ENCODE measurements at regions not wholly inside any gene's neighbourhood (a gene's known extent, or its start where the extent isn't known, plus 50 kb on each side); places are given as distances from the start of the nearest gene placed in this dataset.

DNA sequence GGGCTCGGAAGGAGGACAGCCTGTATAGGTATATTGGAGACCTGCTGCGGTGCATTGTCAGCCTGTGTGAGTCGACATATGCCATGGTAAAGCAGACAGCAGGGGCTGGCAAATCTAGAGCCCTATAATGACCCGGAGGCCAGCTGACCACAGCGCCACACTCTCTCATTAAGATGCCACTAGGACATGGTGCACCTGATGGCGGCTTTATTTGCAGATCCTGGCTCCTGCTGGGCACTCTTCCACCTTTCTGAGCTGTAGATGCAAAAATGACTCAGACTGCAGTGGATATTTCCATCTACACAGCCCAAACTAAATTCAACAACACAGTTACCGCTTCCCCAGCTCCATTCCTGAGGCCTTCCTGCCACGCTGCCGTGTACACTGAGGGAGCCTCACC, 389.9 kb downstream of the TNS1 start:
- no peak overlapping the region for H3K4me3 Mint-ChIP-seq
- H3K27ac Mint-ChIP-seq = no peak overlapping the region
- H3K9me3 Mint-ChIP-seq = no peaks in the 10 kb centered on the region
- DNase-seq (ENCODE audit: low spot score) = no peak
- H3K27me3 Mint-ChIP-seq (ENCODE audit: low read depth) = no peaks in the 10 kb centered on the region
- H3K36me3 Mint-ChIP-seq (ENCODE audit: low read depth) = no peaks in the 10 kb centered on the region
- H3K4me1 Mint-ChIP-seq (ENCODE audit: low read depth) = peaks cover 16% of the 10 kb centered on the region

DNA sequence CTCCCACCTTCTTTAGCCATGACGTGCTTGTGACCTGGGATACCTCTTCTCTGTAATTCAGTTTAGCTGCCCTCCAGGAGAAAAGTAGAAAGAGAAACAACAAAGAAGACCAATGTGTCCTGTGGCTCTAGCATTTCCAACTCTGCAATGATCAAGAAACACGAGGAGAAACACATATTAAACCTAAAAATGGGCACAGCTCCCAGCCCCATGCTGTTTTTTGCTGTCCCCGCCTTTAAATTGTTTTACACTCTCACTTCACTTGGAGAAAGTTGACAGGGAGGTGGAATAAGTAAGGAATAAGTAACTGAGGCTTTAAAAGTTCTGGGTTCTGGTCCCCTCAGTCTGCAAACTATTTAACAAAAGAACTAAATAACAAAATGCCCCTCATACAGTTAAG, 390.6 kb downstream of the TNS1 start:
- Mint-ChIP-seq H3K36me3 (ENCODE audit: low read depth) (no peaks in the 10 kb centered on the region), H3K27me3 (ENCODE audit: low read depth) (no peaks in the 10 kb centered on the region), H3K9me3 (no peaks in the 10 kb centered on the region), H3K27ac (no peak overlapping the region), H3K4me1 (ENCODE audit: low read depth) (peaks cover 16% of the 10 kb centered on the region), H3K4me3 (no peak overlapping the region)
- no peak for DNase-seq (ENCODE audit: low spot score)

DNA sequence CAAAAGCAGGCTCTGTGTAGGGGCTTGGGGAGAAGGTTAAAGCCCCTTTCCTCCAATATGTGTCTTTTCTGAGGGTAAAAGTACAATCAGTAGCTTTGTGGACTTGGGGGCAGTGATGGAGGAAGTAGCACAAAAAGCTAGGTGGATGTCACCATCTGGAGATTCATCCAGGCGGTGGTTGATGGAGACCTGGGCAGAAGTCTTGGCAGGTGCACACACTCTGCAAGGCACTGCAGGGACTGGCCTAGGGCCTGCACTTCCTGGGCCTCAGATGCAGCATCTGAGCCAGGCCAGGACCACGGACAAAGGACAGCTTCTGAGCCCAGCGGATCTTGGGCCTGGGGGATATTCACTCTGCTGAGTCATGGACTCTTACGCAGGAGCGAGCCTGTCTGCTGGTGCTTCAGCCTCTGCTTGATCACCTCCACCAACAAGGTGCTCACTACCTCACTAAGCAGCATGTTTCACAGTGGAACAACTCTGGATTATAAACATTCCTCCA, 391.1 kb downstream of the TNS1 start:
- Mint-ChIP-seq H3K36me3 (ENCODE audit: low read depth) (no peaks in the 10 kb centered on the region), H3K27ac (peak overlapping the region; percentile 83), H3K4me3 (no peak overlapping the region), H3K27me3 (ENCODE audit: low read depth) (no peaks in the 10 kb centered on the region), H3K4me1 (ENCODE audit: low read depth) (peaks cover 18% of the 10 kb centered on the region), H3K9me3 (no peaks in the 10 kb centered on the region)
- DNase-seq (ENCODE audit: low spot score) = no peak

DNA sequence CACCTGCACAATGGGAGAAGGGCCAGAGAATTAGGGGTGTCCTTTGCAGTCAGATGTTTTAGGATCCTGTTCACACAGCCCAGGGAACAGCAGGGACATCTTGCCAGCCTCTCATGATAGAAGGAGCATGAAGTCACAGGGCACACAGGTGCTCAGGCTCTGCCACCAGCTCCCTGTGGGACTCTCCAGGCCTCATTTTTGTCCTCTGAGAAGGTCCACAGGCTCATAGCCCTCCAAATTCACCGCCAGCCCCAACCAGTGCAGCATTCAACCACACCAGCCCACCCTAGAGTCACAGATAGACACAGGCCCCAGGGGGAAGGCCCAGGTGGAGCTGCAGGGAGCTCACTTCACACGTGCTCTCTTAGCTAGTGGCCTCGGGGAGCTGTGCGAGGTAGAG, 391.7 kb downstream of the TNS1 start:
- Mint-ChIP-seq H3K27ac (peak overlapping the region; percentile 83), H3K27me3 (ENCODE audit: low read depth) (no peaks in the 10 kb centered on the region), H3K4me3 (peak overlapping the region; percentile 18), H3K4me1 (ENCODE audit: low read depth) (peaks cover 23% of the 10 kb centered on the region), H3K36me3 (ENCODE audit: low read depth) (no peaks in the 10 kb centered on the region), H3K9me3 (no peaks in the 10 kb centered on the region)
- DNase-seq (ENCODE audit: low spot score) = no peak

DNA sequence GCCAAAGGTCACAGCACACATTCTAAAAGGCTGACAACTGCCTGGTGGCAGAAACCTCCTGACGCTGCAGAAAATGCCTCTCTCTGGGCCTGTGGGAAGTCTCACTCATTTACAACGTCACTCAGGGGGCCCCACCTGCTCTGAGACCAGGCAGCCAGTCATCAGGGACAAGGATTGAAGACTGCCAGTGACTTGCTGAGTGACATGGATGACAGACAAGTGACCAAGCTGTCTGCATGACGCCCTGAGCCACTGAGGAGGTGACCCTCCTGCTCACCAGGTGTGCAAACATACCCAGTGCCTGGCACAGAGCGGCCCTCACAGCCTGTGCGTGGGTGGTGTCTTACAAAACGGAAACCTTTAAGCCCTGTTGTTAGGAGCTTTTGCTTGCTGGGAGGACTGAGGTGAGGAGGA, 392.4 kb downstream of the TNS1 start:
- Mint-ChIP-seq H3K27me3 (ENCODE audit: low read depth) (no peaks in the 10 kb centered on the region), H3K27ac (peak overlapping the region; percentile 83), H3K36me3 (ENCODE audit: low read depth) (no peaks in the 10 kb centered on the region), H3K4me1 (ENCODE audit: low read depth) (peaks cover 23% of the 10 kb centered on the region), H3K4me3 (peak overlapping the region; percentile 18), H3K9me3 (no peaks in the 10 kb centered on the region)
- peak; percentile 42 for DNase-seq (ENCODE audit: low spot score)

DNA sequence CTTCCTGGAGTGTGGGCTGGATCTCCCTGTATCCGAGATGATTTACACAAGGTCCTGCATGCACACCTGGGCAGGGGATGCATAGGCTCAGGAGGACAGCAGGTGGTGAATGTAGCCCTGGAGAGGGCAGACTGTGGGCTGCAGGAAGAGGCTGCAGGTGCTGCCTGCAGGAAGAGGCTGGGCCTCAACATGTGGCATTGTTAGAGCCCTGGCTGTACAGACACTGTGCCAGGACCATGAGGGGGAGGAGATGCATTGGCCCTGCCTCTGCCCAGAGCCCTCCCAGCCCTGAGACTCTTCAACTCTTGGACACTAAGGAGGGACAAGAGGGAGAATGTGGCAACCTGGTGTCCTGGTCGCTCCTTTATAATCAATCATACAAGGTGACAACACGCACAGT, 392.8 kb downstream of the TNS1 start:
- no peaks in the 10 kb centered on the region for H3K36me3 Mint-ChIP-seq (ENCODE audit: low read depth)
- peaks cover 1% of the 10 kb centered on the region for H3K27me3 Mint-ChIP-seq (ENCODE audit: low read depth)
- DNase-seq (ENCODE audit: low spot score) = no peak
- no peak overlapping the region for H3K4me3 Mint-ChIP-seq
- H3K4me1 Mint-ChIP-seq (ENCODE audit: low read depth) = peaks cover 23% of the 10 kb centered on the region
- peak overlapping the region; percentile 37 for H3K27ac Mint-ChIP-seq
- no peaks in the 10 kb centered on the region for H3K9me3 Mint-ChIP-seq

DNA sequence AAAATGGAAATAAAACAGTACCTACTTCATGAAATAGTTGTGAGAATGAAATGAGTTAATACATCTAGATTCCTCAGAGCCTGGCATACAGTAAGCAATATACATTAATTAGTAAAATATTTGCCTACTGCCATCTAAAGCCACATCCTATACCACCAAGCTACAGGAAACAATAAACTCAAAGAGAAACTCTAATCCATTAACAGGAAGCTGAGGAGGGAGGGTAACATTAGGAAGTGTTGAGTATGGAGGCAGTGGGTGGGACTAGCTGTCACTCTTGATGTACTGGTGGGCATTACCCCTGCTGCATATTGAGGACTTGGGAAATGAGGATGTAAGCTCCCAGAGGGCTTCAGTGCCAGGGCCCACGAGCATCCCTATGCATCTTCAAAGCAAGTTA, 396.5 kb downstream of the TNS1 start:
- no peaks in the 10 kb centered on the region for H3K36me3 Mint-ChIP-seq (ENCODE audit: low read depth)
- no peak for DNase-seq (ENCODE audit: low spot score)
- no peaks in the 10 kb centered on the region for H3K9me3 Mint-ChIP-seq
- H3K27ac Mint-ChIP-seq = no peak overlapping the region
- H3K4me1 Mint-ChIP-seq (ENCODE audit: low read depth) = peaks cover 21% of the 10 kb centered on the region
- H3K27me3 Mint-ChIP-seq (ENCODE audit: low read depth) = peaks cover 2% of the 10 kb centered on the region
- H3K4me3 Mint-ChIP-seq = no peak overlapping the region

DNA sequence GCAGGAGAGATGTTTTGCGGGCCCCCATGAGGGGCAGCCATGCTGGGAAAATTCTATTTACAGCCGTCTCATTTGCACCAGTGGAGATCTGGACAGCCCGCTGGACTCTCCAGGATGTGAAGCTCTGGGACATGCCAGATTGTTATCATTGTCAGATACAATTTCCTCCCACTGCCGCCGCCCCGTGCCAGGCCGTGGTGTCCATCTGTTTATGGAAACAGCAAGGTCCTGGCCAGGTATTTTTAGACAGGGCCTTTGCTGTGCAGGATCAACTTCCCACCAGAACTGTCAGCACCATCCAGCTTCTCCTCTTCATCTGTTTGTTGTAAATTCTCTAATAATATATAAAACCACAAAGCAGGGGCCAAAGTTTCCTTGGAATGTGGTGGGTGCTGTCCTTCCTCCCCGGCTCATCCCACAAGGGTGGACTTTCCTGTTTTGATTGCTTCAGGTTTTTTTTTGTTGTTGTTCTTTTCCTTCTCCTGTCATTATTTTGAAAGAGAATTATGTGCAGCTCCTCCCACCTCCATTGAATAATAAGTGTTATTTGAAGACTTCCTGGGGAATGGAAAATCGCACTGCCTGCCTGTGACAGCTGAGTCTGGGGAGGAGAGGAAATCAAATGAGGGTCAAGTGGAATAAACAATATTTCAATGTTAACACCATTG, 398.1 kb downstream of the TNS1 start:
- Mint-ChIP-seq H3K27ac (no peak overlapping the region), H3K9me3 (no peaks in the 10 kb centered on the region), H3K4me3 (no peak overlapping the region), H3K4me1 (ENCODE audit: low read depth) (peaks cover 7% of the 10 kb centered on the region), H3K27me3 (ENCODE audit: low read depth) (peaks cover 2% of the 10 kb centered on the region), H3K36me3 (ENCODE audit: low read depth) (no peaks in the 10 kb centered on the region)
- DNase-seq (ENCODE audit: low spot score) = no peak

DNA sequence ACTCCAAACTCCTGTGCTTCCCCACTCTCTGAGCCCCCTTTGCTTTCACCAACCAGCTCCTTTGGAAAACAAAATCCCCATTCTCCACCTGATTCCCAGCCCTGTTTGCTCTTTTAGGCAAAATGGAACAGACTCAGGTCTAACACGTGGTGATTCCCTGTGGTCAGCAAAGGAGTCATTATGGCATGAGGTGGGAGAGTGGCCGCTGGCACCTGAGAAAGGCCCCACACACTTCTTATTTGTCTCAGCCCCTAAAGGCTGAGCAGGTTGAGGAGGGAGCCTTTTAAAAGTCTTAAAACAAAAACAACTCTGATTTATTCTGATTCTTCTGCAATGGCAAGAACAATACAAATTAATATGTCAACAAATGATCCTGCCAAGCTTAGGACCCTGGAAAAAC, 401.2 kb downstream of the TNS1 start:
- no peak overlapping the region for H3K4me3 Mint-ChIP-seq
- no peak overlapping the region for H3K27ac Mint-ChIP-seq
- peaks cover 2% of the 10 kb centered on the region for H3K27me3 Mint-ChIP-seq (ENCODE audit: low read depth)
- no peak for DNase-seq (ENCODE audit: low spot score)
- peaks cover 4% of the 10 kb centered on the region for H3K4me1 Mint-ChIP-seq (ENCODE audit: low read depth)
- H3K9me3 Mint-ChIP-seq = no peaks in the 10 kb centered on the region
- no peaks in the 10 kb centered on the region for H3K36me3 Mint-ChIP-seq (ENCODE audit: low read depth)

DNA sequence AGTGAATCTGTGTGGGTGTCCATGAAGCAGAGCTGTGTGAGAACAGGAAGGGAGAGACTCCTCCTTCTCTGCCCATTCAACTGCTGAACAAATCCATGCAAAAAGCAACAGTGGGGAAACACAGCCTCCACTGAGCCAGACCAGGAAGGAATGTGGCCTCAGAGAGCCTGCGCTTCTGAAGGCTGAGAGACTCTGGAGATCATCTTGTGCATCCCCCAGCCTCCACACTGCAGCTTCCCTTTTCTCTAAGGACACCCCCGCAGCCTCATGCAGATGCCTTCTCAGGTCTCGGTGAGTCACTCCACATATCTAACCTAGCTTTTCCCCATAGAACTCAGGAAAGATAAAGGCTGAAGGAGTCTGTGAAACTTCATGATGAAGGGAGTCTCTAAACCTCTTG, 402.9 kb downstream of the TNS1 start:
- H3K4me1 Mint-ChIP-seq (ENCODE audit: low read depth) = no peaks in the 10 kb centered on the region
- H3K9me3 Mint-ChIP-seq = no peaks in the 10 kb centered on the region
- no peaks in the 10 kb centered on the region for H3K36me3 Mint-ChIP-seq (ENCODE audit: low read depth)
- peaks cover 7% of the 10 kb centered on the region for H3K27me3 Mint-ChIP-seq (ENCODE audit: low read depth)
- H3K4me3 Mint-ChIP-seq = no peak overlapping the region
- H3K27ac Mint-ChIP-seq = no peak overlapping the region
- DNase-seq (ENCODE audit: low spot score) = no peak

DNA sequence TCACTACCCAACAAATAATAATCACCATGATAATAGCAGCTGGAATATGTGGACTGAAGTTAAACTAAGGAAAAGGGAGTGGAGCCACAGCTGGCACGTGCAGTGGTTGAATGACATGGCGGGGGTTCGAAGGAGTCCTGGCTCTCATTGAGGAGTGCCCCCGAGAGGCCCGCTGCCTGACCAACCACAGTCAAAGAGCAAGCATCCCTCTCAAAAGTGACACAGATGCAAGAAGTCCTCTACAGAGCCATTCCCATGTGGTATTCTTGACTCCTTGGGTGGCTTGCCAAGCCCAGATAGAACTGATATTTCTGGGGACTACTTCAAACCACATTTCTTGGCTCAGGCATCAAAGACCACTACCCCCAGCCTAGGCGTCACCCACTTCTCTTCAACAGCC, 405.1 kb downstream of the TNS1 start:
- Mint-ChIP-seq H3K9me3 (no peaks in the 10 kb centered on the region), H3K36me3 (ENCODE audit: low read depth) (no peaks in the 10 kb centered on the region), H3K4me1 (ENCODE audit: low read depth) (no peaks in the 10 kb centered on the region), H3K4me3 (no peak overlapping the region), H3K27ac (no peak overlapping the region), H3K27me3 (ENCODE audit: low read depth) (peaks cover 7% of the 10 kb centered on the region)
- no peak for DNase-seq (ENCODE audit: low spot score)

DNA sequence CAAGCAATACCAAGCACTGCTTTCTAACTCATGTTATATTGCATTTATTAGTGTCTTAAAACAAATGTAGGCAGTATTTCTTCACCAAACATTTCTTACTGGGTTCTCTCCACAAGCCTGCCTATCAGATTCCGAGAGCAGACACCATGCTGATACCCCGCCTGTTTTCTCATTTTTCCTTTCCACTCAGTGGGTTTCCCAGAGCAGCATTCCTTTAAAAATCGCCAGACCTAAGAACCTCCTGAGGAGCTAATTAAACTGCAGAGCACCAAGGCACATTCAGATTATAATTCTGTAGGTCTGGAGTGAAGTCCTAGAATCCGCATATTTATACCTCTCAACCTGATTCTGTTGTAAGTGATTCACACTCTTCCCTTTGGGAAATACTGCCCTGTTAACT, 405.6 kb downstream of the TNS1 start:
- no peak for DNase-seq (ENCODE audit: low spot score)
- H3K4me1 Mint-ChIP-seq (ENCODE audit: low read depth) = no peaks in the 10 kb centered on the region
- no peaks in the 10 kb centered on the region for H3K36me3 Mint-ChIP-seq (ENCODE audit: low read depth)
- H3K27me3 Mint-ChIP-seq (ENCODE audit: low read depth) = peaks cover 7% of the 10 kb centered on the region
- H3K9me3 Mint-ChIP-seq = no peaks in the 10 kb centered on the region
- H3K27ac Mint-ChIP-seq = no peak overlapping the region
- no peak overlapping the region for H3K4me3 Mint-ChIP-seq

DNA sequence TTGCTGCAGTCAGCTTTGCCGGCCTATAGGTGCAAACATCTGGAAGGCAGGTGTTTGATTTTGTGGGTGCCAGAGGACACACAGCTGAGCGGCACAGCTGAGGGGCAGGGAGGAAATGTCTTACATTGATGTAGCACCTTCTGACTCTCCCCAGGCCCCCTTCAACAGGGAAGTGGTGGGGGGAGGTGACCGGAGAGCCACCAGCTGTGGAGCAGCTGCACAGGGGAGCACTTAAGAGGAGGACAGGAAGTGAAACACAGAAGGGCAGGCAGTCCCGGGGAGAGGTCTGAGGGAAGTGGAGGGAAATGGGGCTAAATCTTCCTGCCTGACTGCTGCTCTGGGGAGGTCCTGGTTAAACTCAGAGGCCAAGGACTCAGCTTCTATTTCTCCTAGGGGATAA, 409.1 kb downstream of the TNS1 start:
- Mint-ChIP-seq H3K27me3 (ENCODE audit: low read depth) (peaks cover 10% of the 10 kb centered on the region), H3K27ac (no peak overlapping the region), H3K4me3 (no peak overlapping the region), H3K4me1 (ENCODE audit: low read depth) (no peaks in the 10 kb centered on the region), H3K36me3 (ENCODE audit: low read depth) (no peaks in the 10 kb centered on the region), H3K9me3 (no peaks in the 10 kb centered on the region)
- no peak for DNase-seq (ENCODE audit: low spot score)

DNA sequence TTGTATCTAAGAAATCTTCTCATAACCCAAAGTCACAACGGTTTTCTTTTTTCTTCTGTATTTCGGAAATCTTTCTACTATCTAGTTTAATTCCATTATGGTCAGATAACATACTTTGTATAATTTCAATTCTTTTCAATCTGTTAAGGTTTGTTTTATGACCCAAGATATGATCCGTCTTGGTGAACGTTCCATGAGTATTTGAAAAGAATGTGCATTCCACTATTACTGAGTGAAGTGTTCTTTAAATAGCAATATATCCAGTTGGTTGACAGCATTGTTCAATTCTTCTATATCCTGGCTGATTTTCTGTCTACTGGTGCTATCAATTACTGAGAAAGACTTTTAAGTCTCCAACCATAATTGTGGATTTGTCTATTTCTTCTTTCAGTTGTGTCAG, 414.5 kb downstream of the TNS1 start:
- Mint-ChIP-seq H3K36me3 (ENCODE audit: low read depth) (no peaks in the 10 kb centered on the region), H3K9me3 (no peaks in the 10 kb centered on the region), H3K4me1 (ENCODE audit: low read depth) (no peaks in the 10 kb centered on the region)

DNA sequence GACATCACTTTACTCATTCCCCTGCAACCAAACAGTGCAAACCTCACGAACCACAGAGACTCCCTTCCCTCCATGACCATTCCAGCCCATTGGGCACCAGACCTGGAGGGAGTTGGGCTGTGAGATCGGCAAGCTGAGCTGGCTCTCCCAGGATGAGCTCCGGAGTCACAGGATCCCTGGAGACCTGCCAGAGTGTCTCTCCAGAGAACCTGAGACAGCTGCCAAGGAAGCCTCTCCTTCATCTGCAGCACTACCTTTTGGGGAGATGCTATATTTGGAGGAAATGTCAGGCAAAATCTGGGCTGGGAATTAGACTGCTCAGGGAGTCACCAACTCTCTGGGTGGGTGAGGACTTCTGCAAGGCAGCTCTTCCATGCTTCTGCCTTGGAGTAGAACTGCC, 417.4 kb downstream of the TNS1 start:
- no peak for DNase-seq (ENCODE audit: low spot score)
- Mint-ChIP-seq H3K27me3 (ENCODE audit: low read depth) (peaks cover 3% of the 10 kb centered on the region), H3K36me3 (ENCODE audit: low read depth) (no peaks in the 10 kb centered on the region), H3K27ac (no peak overlapping the region), H3K9me3 (no peaks in the 10 kb centered on the region), H3K4me1 (ENCODE audit: low read depth) (no peaks in the 10 kb centered on the region), H3K4me3 (no peak overlapping the region)

More for the DNA sequence above, 414.5 kb downstream of the TNS1 start:
- no peak overlapping the region for H3K4me3 Mint-ChIP-seq
- DNase-seq (ENCODE audit: low spot score) = no peak
- no peak overlapping the region for H3K27ac Mint-ChIP-seq
- H3K27me3 Mint-ChIP-seq (ENCODE audit: low read depth) = peaks cover 3% of the 10 kb centered on the region
